HUES6 (cell line): ENCODE measurements at regions not wholly inside any gene's neighbourhood (a gene's known extent, or its start where the extent isn't known, plus 50 kb on each side); places are given as distances from the start of the nearest gene placed in this dataset.
"Not testable (repeated sequence)": the region's sequence is repeated elsewhere in the genome, so short reads cannot be mapped to it uniquely, and the experiment has no call there.

Source experiments
- H3K27ac ChIP-seq: 2 replicates; pipeline ENCODE4 v1.7.0; 2013; ENCODE audit warnings: low read depth, mild to moderate bottlenecking, low read length, inconsistent platforms
- H3K27me3 ChIP-seq: 2 replicates; pipeline ENCODE4 v1.6.1; 2013; ENCODE audit warnings: low read length; ENCODE audit not compliant: control insufficient read depth, insufficient read depth
- H3K36me3 ChIP-seq: 2 replicates; pipeline ENCODE4 v1.6.1; 2013; ENCODE audit warnings: low read length; ENCODE audit not compliant: control insufficient read depth, insufficient read depth
- H3K4me1 ChIP-seq: 2 replicates; pipeline ENCODE4 v1.6.1; 2013; ENCODE audit warnings: low read length; ENCODE audit not compliant: control insufficient read depth, insufficient read depth
- H3K4me3 ChIP-seq: 2 replicates; pipeline ENCODE4 v1.5.1; 2013; ENCODE audit warnings: low read depth, low read length
- H3K9ac ChIP-seq: one replicate; pipeline ENCODE4 v1.6.1; 2013; ENCODE audit warnings: mild to moderate bottlenecking, low read length
- H3K9me3 ChIP-seq: 2 replicates; pipeline ENCODE4 v1.6.1; 2013; ENCODE audit warnings: low read depth, low read length; ENCODE audit not compliant: control insufficient read depth, insufficient read depth

DNA sequence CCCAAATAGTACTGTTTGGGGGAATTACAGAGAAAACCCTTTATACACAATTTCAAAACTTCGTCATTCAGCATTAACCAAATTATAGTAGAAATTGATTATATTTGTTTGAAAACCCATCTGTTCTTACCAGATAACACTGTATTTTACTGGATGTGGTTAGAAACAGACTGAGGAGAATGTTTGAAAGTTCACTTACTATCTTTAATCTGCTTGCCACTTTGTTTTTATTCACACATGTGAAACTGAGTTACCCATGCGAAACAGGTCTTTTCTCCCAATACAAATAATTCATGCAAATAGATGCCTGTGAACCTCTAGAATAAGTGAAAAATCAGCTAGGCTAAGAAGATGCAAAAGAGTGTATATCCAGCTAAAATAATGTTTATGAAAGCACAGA, 177.5 kb downstream of the NAA11 start:
- no peaks in the 10 kb centered on the region for H3K4me1 ChIP-seq
- peaks cover 7% of the 10 kb centered on the region; the same call in 1 of the 2 replicates for H3K9me3 ChIP-seq
- H3K4me3 ChIP-seq = no peak overlapping the region
- H3K27me3 ChIP-seq = no peaks in the 10 kb centered on the region
- no peaks in the 10 kb centered on the region for H3K36me3 ChIP-seq
- H3K27ac ChIP-seq = no peak overlapping the region
- H3K9ac ChIP-seq = no peak overlapping the region

GRCh38 chr4:79147251-79147650, 178.6 kb downstream of the NAA11 start:
- H3K36me3 ChIP-seq = no peaks in the 10 kb centered on the region
- H3K4me1 ChIP-seq = no peaks in the 10 kb centered on the region
- no peak overlapping the region for H3K9ac ChIP-seq
- no peak overlapping the region for H3K4me3 ChIP-seq
- H3K27me3 ChIP-seq = no peaks in the 10 kb centered on the region
- H3K9me3 ChIP-seq = peaks cover 7% of the 10 kb centered on the region; the same call in 1 of the 2 replicates
- no peak overlapping the region for H3K27ac ChIP-seq

GRCh38 chr4:79141530-79141929, 184.3 kb downstream of the NAA11 start:
- H3K9me3 ChIP-seq = no peaks in the 10 kb centered on the region; the same call in 1 of the 2 replicates
- no peak overlapping the region for H3K27ac ChIP-seq
- no peaks in the 10 kb centered on the region for H3K4me1 ChIP-seq
- no peak overlapping the region for H3K4me3 ChIP-seq
- no peaks in the 10 kb centered on the region for H3K36me3 ChIP-seq
- H3K27me3 ChIP-seq = no peaks in the 10 kb centered on the region
- no peak overlapping the region for H3K9ac ChIP-seq

- no peak overlapping the region for H3K27ac ChIP-seq
- no peaks in the 10 kb centered on the region for H3K9me3 ChIP-seq
- no peak overlapping the region for H3K9ac ChIP-seq
- no peaks in the 10 kb centered on the region for H3K27me3 ChIP-seq
- no peak overlapping the region for H3K4me3 ChIP-seq
- H3K36me3 ChIP-seq = no peaks in the 10 kb centered on the region
- no peaks in the 10 kb centered on the region for H3K4me1 ChIP-seq
Observed at GRCh38 chr4:79134767-79135166, 191.1 kb downstream of the NAA11 start.

GRCh38 chr4:79132826-79133225, 193.0 kb downstream of the NAA11 start:
- H3K27me3 ChIP-seq = no peaks in the 10 kb centered on the region
- no peaks in the 10 kb centered on the region for H3K9me3 ChIP-seq
- H3K4me3 ChIP-seq = no peak overlapping the region
- no peaks in the 10 kb centered on the region for H3K36me3 ChIP-seq
- H3K9ac ChIP-seq = no peak overlapping the region
- no peaks in the 10 kb centered on the region for H3K4me1 ChIP-seq
- no peak overlapping the region for H3K27ac ChIP-seq

- Histone ChIP-seq H3K9ac (no peak overlapping the region), H3K4me1 (no peaks in the 10 kb centered on the region), H3K9me3 (peaks cover 23% of the 10 kb centered on the region), H3K4me3 (no peak overlapping the region), H3K27ac (no peak overlapping the region), H3K36me3 (no peaks in the 10 kb centered on the region), H3K27me3 (no peaks in the 10 kb centered on the region)
Observed at GRCh38 chr4:79121875-79122358, 182.7 kb upstream of the PAQR3 start.

DNA sequence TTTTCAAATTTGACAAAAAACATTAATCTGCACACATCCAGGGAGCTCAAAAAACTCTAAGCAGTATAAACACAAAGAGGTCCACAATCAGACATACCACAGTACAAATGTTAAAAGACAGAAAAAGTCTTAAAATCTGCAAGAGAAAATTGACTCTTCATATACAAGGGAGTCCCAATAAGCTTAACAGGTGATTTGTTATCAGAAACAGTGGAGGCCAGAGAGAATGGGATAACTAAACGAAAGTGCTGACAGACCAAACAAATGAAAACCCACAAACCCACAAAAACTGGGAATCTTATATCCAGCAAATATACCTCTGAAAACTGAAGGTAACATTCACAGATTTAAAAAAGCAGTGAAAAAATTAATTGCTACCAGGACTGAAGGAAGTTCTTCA, 182.0 kb upstream of the PAQR3 start:
- Histone ChIP-seq H3K4me3 (no peak overlapping the region), H3K27ac (no peak overlapping the region), H3K36me3 (no peaks in the 10 kb centered on the region), H3K4me1 (no peaks in the 10 kb centered on the region), H3K9ac (no peak overlapping the region), H3K27me3 (no peaks in the 10 kb centered on the region), H3K9me3 (peaks cover 24% of the 10 kb centered on the region)

DNA sequence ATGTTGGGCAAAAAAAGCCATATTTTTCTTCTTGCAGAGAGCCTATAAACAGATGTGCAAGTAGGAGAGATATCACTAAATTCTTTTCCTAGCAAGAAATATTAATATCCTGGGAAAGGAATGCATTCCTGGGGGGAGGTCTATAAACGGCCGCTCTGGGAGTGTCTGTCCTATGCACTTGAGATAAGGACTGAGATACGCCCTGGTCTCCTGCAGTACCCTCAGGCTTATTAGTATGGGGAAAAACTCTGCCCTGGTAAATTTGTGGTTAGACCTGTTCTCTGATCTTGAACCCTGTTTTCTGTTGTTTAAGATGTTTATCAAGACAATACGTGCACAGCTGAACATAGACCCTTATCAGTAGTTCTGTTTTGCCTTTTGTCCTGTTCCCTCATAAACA, 177.8 kb upstream of the PAQR3 start:
- H3K9ac ChIP-seq, H3K36me3 ChIP-seq, H3K4me3 ChIP-seq, H3K27me3 ChIP-seq, H3K27ac ChIP-seq, H3K4me1 ChIP-seq: not testable (repeated sequence)
- H3K9me3 ChIP-seq = peaks cover 29% of the 10 kb centered on the region

DNA sequence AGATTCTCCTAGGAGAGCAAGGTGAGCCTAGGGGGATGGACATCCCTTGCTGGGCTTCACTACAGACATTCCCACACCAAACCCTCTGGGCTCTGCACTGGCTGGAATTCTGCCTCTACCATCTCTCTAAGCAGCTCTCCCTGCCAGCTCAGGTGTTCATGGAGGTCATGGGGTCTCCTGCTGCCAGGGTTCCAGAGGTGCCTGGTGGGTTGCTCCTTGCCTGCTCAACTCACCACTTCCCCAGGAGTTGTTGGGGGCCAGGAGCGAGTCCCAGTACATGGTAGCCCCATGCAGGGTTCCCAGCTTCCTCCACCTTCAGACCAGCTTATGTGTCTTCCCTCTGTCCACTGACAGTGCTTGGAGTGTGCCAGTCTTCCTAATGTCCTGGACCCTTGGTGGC, 167.8 kb upstream of the PAQR3 start:
- Histone ChIP-seq H3K36me3 (no peaks in the 10 kb centered on the region), H3K4me1 (no peaks in the 10 kb centered on the region; the same call in 1 of the 2 replicates), H3K9ac (no peak overlapping the region)

DNA sequence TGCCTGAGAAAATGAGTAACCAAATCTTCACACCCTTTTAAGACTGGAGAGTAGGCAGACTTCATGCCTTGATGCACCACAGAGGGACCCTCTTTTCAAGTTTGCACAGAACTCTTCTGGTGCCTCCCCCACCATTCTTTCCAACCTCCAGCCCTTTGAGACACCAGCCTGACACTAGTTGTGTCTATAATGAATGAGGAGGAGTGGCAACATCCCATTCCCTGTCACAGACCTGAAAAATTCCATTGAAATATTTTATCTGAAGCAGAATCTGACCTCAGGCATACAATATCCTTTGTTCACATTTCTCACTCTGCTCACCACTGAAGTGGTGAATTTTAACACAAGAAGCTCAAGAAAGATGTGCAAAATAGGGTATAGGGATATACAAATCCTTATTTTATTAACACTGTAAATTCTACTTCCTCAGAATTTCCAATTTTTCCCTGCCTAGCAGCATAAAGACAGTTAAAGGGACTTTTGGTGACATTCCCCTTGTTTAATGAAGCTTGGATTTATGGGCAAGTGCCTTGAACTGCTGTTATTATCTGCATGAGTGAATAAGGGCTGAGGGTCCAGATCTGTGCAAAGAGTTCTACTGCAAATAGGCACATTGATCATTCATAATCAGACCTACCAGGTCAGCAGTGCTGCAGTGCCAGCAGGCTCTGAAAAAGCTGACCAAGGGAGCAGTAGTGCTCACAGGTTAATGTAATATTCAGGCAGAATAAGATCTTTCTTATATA, 149.9 kb upstream of the PAQR3 start:
- no peak overlapping the region for H3K27ac ChIP-seq
- H3K36me3 ChIP-seq = no peaks in the 10 kb centered on the region
- no peaks in the 10 kb centered on the region for H3K27me3 ChIP-seq
- no peaks in the 10 kb centered on the region for H3K9me3 ChIP-seq
- no peaks in the 10 kb centered on the region for H3K4me1 ChIP-seq
- no peak overlapping the region for H3K4me3 ChIP-seq
- no peak overlapping the region for H3K9ac ChIP-seq

More for the DNA sequence above, 167.8 kb upstream of the PAQR3 start:
- H3K4me3 ChIP-seq = no peak overlapping the region
- H3K27ac ChIP-seq = no peak overlapping the region
- H3K27me3 ChIP-seq = no peaks in the 10 kb centered on the region
- H3K9me3 ChIP-seq = no peaks in the 10 kb centered on the region

DNA sequence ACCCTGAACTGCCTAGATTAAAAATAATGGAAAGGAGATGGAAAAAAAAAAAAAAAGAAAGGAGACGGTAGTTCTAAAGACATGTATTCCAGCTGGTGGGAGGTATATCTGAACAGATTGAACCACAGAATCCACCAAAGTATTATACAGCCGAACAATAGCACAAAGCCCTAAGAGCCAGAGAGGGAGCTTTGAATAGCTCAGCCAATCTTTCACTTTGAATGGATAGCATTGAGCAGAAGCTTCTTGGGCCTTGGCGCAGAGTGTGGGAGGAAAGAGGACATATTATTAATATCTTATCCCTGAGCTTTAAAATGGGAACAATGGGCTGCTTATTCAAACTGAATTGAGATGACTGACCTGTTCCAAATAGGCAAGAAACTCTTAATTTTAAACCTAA, 147.8 kb upstream of the PAQR3 start:
- no peak overlapping the region for H3K27ac ChIP-seq

More for the DNA sequence above, 147.8 kb upstream of the PAQR3 start:
- Histone ChIP-seq H3K9ac (no peak overlapping the region), H3K4me1 (peaks cover 8% of the 10 kb centered on the region; the same call in 1 of the 2 replicates), H3K4me3 (no peak overlapping the region), H3K9me3 (no peaks in the 10 kb centered on the region; the same call in none of the 2 replicates), H3K36me3 (no peaks in the 10 kb centered on the region), H3K27me3 (no peaks in the 10 kb centered on the region)
